GM12878 (cell line): ENCODE measurements at regions not wholly inside any gene's neighbourhood (a gene's known extent, or its start where the extent isn't known, plus 50 kb on each side); places are given as distances from the start of the nearest gene placed in this dataset.

ENCODE experiments used
- EP300 ChIP-seq, 2 experiments: fragments of 150-350 bp in 1 of 2; IDR thresholded peaks; 2 replicates each; pipeline ENCODE4 v1.6.1; 2011 to 2012; ENCODE audit warnings: low read depth in 2 of 2, low read length in 2 of 2, borderline replicate concordance in 1 of 2, improper control_type of control experiment in 1 of 2, inconsistent platforms in 1 of 2; ENCODE audit not compliant: control insufficient read depth in 1 of 2
- GABPA ChIP-seq: IDR thresholded peaks from 2 replicates; pipeline ENCODE4 v1.6.1; 2014; ENCODE audit warnings: antibody characterized with exemption, low read depth, mild to moderate bottlenecking, inconsistent platforms
- IRF5 ChIP-seq: fragments of 450-650 bp; IDR thresholded peaks from 2 replicates; pipeline ENCODE4 v1.6.1; 2017; ENCODE audit warnings: borderline replicate concordance
- MTA3 ChIP-seq: IDR thresholded peaks from 2 replicates; pipeline ENCODE4 v1.6.1; 2012; ENCODE audit warnings: low read length, inconsistent platforms, borderline replicate concordance
- NFYA ChIP-seq: IDR thresholded peaks from 2 replicates; pipeline ENCODE4 v1.6.1; 2011; ENCODE audit warnings: low read depth, mild to moderate bottlenecking, low read length, improper control_type of control experiment, borderline replicate concordance
- NR2C1 ChIP-seq: fragments of 450-650 bp; IDR thresholded peaks from 2 replicates; pipeline ENCODE4 v1.6.1; 2017; ENCODE audit warnings: antibody characterized with exemption, mild to moderate bottlenecking, moderate library complexity
- POLR2A ChIP-seq: IDR thresholded peaks from 2 replicates; pipeline ENCODE4 v1.6.1; 2011; ENCODE audit warnings: low read depth, mild to moderate bottlenecking, low read length
- RCOR1 ChIP-seq: conservative IDR thresholded peaks from 2 replicates; pipeline ENCODE4 v1.6.1; 2012; ENCODE audit warnings: low read depth, low read length, improper control_type of control experiment
- SIN3A ChIP-seq: IDR thresholded peaks from 2 replicates; pipeline ENCODE4 v1.6.1; 2012; ENCODE audit warnings: low read depth, low read length, improper control_type of control experiment
- SMC3 ChIP-seq: IDR thresholded peaks from 2 replicates; pipeline ENCODE4 v1.6.1; 2011; ENCODE audit warnings: low read length, improper control_type of control experiment, borderline replicate concordance
- TF ChIP-seq, protein P1 (sequence below): IDR thresholded peaks from 2 replicates; pipeline ENCODE4 v1.6.1; 2011; ENCODE audit warnings: borderline replicate concordance, low read depth, mild to moderate bottlenecking, moderate library complexity, low read length; ENCODE audit not compliant: insufficient read depth, poor library complexity, severe bottlenecking
- TF ChIP-seq, protein P2 (sequence below): fragments of 450-650 bp; IDR thresholded peaks from 2 replicates; pipeline ENCODE4 v1.6.1; 2016; ENCODE audit warnings: mild to moderate bottlenecking

DNA sequence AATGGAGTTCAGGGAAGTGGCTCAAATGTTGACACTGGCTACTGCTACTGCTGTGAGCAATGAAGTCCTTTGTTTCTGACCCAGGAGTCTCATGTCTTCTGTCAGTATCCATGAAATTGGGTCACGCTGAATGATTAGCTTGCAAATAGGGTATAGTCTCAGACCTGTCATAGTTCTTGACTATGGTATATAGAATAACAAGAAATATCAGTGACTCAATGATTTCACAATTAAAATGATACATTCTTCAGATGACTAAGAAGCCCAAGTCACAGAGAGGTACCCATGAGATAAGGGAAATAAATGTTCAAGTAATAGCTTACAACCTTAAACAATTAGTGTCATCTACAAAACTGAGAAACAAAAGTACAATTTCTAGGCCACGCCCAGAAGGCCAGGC lies 89.3 kb downstream of the LYZL2 start (continued):
- TF ChIP-seq IRF5 = no peak
- no peak for TF ChIP-seq POLR2A
- TF ChIP-seq RCOR1 = no peak
- TF ChIP-seq MTA3 = no peak
- TF ChIP-seq SIN3A = no peak
- no peak for TF ChIP-seq GABPA
- TF ChIP-seq, protein P1, sequence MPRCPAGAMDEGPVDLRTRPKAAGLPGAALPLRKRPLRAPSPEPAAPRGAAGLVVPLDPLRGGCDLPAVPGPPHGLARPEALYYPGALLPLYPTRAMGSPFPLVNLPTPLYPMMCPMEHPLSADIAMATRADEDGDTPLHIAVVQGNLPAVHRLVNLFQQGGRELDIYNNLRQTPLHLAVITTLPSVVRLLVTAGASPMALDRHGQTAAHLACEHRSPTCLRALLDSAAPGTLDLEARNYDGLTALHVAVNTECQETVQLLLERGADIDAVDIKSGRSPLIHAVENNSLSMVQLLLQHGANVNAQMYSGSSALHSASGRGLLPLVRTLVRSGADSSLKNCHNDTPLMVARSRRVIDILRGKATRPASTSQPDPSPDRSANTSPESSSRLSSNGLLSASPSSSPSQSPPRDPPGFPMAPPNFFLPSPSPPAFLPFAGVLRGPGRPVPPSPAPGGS = no peak
- TF ChIP-seq NR2C1 = no peak
- TF ChIP-seq NFYA = no peak
- TF ChIP-seq, protein P2, sequence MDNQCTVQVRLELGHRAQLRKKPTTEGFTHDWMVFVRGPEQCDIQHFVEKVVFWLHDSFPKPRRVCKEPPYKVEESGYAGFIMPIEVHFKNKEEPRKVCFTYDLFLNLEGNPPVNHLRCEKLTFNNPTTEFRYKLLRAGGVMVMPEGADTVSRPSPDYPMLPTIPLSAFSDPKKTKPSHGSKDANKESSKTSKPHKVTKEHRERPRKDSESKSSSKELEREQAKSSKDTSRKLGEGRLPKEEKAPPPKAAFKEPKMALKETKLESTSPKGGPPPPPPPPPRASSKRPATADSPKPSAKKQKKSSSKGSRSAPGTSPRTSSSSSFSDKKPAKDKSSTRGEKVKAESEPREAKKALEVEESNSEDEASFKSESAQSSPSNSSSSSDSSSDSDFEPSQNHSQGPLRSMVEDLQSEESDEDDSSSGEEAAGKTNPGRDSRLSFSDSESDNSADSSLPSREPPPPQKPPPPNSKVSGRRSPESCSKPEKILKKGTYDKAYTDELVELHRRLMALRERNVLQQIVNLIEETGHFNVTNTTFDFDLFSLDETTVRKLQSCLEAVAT = no peak
- TF ChIP-seq SMC3 = no peak
- no peak for TF ChIP-seq EP300 (IDR thresholded peaks at IDR 0.05; ENCODE audit: borderline replicate concordance in 1 of 2, control insufficient read depth in 1 of 2, low read depth in 2 of 2, low read length in 2 of 2)
